Thymus (tissue), 11 donors: ENCODE measurements at regions not wholly inside any gene's neighbourhood (a gene's known extent, or its start where the extent isn't known, plus 50 kb on each side); places are given as distances from the start of the nearest gene placed in this dataset.
"Not testable (repeated sequence)": the region's sequence is repeated elsewhere in the genome, so short reads cannot be mapped to it uniquely, and the experiment has no call there.

ENCODE experiments used
- DNase-seq, 9 donors: peaks; one replicate each; pipeline ENCODE4 v3.0.0-alpha.2; 2013; ENCODE audit warnings: low spot score in 9 of 9, low read depth in 6 of 9, missing footprints in 1 of 9
- H3K27ac ChIP-seq, 2 donors: one replicate each; pipeline ENCODE4 v1.5.1; 2013; ENCODE audit warnings: control low read depth in 1 of 2, low read depth in 1 of 2, low read length in 1 of 2, mild to moderate bottlenecking in 1 of 2, moderate library complexity in 1 of 2
- H3K27me3 ChIP-seq, 2 donors: one replicate each; pipeline ENCODE4 v1.5.1; 2013; ENCODE audit warnings: low read length in 1 of 2; ENCODE audit not compliant: control insufficient read depth in 2 of 2, insufficient read depth in 1 of 2
- H3K36me3 ChIP-seq, 2 donors: one replicate each; pipeline ENCODE4 v1.5.1; 2013; ENCODE audit warnings: low read length in 1 of 2, mild to moderate bottlenecking in 1 of 2, moderate library complexity in 1 of 2; ENCODE audit not compliant: control insufficient read depth in 2 of 2, insufficient read depth in 2 of 2
- H3K4me1 ChIP-seq, 2 donors: one replicate each; pipeline ENCODE4 v1.5.1; 2013; ENCODE audit warnings: low read length in 2 of 2; ENCODE audit not compliant: control insufficient read depth in 2 of 2, insufficient read depth in 2 of 2
- H3K4me3 ChIP-seq, 2 donors: one replicate each; pipeline ENCODE4 v1.5.1; 2013; ENCODE audit warnings: low read length in 2 of 2, control low read depth in 1 of 2, mild to moderate bottlenecking in 1 of 2
- H3K9me3 ChIP-seq, 2 donors: one replicate each; pipeline ENCODE4 v1.5.1; 2013; ENCODE audit warnings: low read length in 1 of 2, mild to moderate bottlenecking in 1 of 2; ENCODE audit not compliant: control insufficient read depth in 2 of 2, insufficient read depth in 1 of 2
- WGBS: extraction: QIAGEN DNeasy Blood & Tissue Kit; methylation state at CpG from one replicate; pipeline ENCODE4 v1.1.7; 2013; 5-methylcytosine and 5-hydroxymethylcytosine counted together
- donor health status: healthy.

DNA sequence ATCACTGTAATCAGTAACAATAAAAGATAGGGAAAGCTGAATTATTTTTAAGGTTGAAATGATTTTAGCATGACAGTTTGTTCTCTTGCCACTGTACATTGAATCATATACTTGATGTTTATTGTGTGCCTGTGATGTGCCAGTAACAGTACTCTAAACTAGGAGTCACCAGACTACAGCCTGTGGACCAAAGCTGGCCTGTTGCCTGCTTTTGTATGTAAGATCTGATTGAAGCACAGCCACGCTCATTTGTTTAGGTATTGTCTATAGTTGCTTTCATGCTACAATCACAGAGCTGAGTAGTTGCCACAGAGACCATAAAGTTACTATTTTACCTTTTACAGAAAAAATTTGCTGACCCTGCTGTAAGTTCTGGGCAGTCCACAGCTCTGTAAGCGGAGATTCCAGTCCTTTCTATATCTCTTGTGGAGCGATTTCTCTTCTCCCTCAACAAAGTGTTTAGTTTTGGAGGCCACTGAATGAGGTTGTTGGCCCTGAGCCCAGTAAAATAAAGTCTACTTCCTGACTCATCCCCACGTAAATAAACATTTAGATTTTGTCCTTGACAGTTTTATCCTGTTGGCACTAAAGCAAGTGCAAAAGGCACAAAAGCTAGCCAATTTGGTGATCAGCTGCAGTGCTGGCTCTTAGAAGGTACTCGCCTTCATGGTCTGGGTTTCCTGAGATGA is 173.7 kb upstream of the VKORC1L1 start:
- not testable (repeated sequence) for H3K4me3 ChIP-seq, H3K4me1 ChIP-seq, H3K9me3 ChIP-seq, H3K27me3 ChIP-seq, H3K27ac ChIP-seq, H3K36me3 ChIP-seq, DNase-seq
- 81% methylated on average over 1 of the region's 5 CpGs for WGBS

DNA sequence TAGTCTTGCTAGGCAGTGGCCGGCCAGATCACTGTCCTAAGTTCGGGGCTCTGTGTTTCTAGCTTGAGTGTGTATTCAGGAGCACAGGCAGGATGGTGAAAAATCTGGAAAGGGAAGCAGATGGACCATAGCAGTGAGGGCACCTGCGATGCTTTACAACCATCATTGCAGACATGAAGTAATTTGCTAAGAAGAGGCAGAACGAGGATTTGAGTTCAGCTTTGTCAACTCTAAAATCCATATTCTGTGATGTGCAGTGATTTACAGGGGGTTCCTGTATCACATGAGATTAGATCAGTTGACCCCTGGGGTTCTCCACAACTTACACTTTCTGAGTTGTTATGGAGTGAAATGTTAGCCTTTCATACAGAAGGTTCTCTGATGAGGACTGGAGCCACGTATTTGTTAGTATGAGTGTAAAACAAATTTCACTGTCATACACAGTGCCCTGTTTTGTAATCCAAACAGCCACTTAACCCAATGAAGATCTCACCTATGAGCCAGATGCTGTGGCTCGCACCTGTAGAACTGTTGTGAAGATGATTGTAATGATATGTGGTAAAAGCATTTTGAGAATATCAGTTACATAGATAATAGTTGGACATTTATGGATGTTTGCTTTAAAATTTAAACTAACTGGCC is 173.0 kb upstream of the VKORC1L1 start:
- not testable (repeated sequence) for DNase-seq, H3K27ac ChIP-seq, H3K9me3 ChIP-seq, H3K36me3 ChIP-seq, H3K27me3 ChIP-seq, H3K4me3 ChIP-seq, H3K4me1 ChIP-seq
- 97% methylated on average over 4 of the region's 6 CpGs for WGBS

GRCh38 chr7:65719123-65719798 is 153.6 kb upstream of the VKORC1L1 start:
- not testable (repeated sequence) for DNase-seq, H3K4me3 ChIP-seq, H3K27ac ChIP-seq, H3K27me3 ChIP-seq, H3K4me1 ChIP-seq, H3K36me3 ChIP-seq, H3K9me3 ChIP-seq
- WGBS = 99% methylated on average over 4 of the region's 4 CpGs

DNA sequence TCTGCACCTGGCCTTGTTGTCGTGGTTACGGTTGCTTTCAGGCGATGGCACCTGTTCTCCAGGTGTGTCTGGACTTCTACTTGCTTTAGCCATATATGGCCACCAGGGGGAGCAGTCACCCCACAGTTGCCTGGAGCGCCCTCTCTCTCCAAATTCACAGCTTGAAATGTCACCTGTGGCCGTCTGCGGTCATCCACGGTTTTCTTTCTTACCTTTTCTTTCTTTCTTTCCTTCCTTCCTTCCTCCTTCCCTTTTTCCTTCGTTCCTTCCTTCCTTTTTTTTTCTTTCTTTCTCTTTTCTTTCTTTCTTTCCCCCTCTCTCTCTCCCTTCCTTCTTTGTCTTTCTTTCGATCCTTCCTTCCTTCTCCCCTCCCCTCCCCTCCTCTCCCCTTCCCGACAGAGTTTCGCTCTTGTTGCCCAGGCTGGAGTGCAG is 150.5 kb upstream of the VKORC1L1 start:
- no peaks in the 10 kb centered on the region for H3K4me1 ChIP-seq
- peaks cover 3 to 10% of the 10 kb centered on the region in 2 donors for H3K36me3 ChIP-seq
- no peaks in the 10 kb centered on the region for H3K9me3 ChIP-seq
- no peak overlapping the region for H3K27ac ChIP-seq
- H3K4me3 ChIP-seq = no peak overlapping the region
- no peaks in the 10 kb centered on the region for H3K27me3 ChIP-seq
- 28% methylated on average over 11 of the region's 11 CpGs for WGBS
- DNase-seq = peak; percentile 29 to 74 (median 51)

GRCh38 chr7:65727182-65727581 is 145.7 kb upstream of the VKORC1L1 start:
- 95% methylated on average over 4 of the region's 4 CpGs for WGBS
- DNase-seq, H3K4me3 ChIP-seq, H3K36me3 ChIP-seq, H3K27me3 ChIP-seq, H3K4me1 ChIP-seq, H3K27ac ChIP-seq, H3K9me3 ChIP-seq: not testable (repeated sequence)

- no peak overlapping the region for H3K27ac ChIP-seq
- peaks cover 3 to 6% of the 10 kb centered on the region in 2 donors for H3K36me3 ChIP-seq
- 68% methylated on average over 7 of the region's 7 CpGs for WGBS
Observed at GRCh38 chr7:65731129-65731528, 141.7 kb upstream of the VKORC1L1 start.

DNA sequence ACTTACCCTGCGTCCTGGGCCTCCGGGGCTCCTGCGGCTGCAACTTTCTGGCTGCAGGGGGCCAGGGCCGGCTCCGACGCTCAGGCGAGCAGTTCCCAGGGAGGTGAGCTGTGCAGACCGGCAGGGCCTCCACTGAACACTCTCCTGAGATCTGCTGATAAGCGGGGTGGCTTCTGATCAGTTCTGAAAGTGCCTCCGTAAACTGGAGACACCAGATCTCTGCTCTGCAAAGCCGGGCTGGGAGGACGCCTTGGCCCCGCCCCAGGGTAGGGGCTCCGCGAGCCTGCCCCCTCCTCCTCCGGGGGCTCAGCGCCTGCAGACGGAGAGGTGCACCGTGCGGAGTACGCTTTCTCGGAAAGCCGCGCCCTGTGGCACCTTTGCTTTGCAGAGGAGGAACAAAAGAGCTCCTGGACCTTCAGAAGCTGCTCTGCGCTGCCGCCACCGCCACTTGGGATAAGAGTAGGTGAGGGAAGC is 141.3 kb upstream of the VKORC1L1 start:
- peak in 5 of 9 donors; percentile 3 to 59 (median 23) for DNase-seq
- Histone ChIP-seq H3K4me1 (peaks cover 0 to 11% of the 10 kb centered on the region in 2 donors), H3K27ac (no peak overlapping the region), H3K4me3 (peak overlapping the region; percentile 36 to 38), H3K36me3 (peaks cover 1 to 3% of the 10 kb centered on the region in 2 donors), H3K9me3 (no peaks in the 10 kb centered on the region), H3K27me3 (no peaks in the 10 kb centered on the region)
- 12% methylated on average over 27 of the region's 27 CpGs for WGBS

More at GRCh38 chr7:65731129-65731528, 141.7 kb upstream of the VKORC1L1 start:
- Histone ChIP-seq H3K9me3 (no peaks in the 10 kb centered on the region), H3K4me3 (peak overlapping the region; percentile 36 to 38), H3K4me1 (peaks cover 0 to 11% of the 10 kb centered on the region in 2 donors), H3K27me3 (no peaks in the 10 kb centered on the region)
- no peak for DNase-seq

- Histone ChIP-seq H3K4me3 (no peak overlapping the region), H3K36me3 (peaks cover 0 to 6% of the 10 kb centered on the region in 2 donors), H3K27me3 (no peaks in the 10 kb centered on the region), H3K4me1 (no peaks in the 10 kb centered on the region), H3K9me3 (no peaks in the 10 kb centered on the region), H3K27ac (no peak overlapping the region)
- DNase-seq = no peak
- WGBS = 95% methylated on average over 2 of the region's 2 CpGs
Observed at GRCh38 chr7:65744406-65744805, 128.5 kb upstream of the VKORC1L1 start.

DNA sequence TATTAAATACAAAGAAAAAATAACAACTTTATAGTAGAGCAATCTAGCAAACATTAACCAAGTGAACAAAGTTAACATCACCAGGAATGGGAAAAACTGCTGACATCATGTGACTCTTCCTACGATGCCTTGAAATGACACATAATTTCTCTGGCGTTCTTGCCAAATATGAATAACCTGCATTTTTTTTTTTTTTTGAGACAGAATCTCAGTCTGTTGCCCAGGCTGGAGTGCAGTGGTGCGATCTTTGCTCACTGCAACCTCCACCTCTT is 126.5 kb upstream of the VKORC1L1 start:
- Histone ChIP-seq H3K4me1 (peaks cover 2 to 4% of the 10 kb centered on the region in 2 donors), H3K4me3 (no peak overlapping the region), H3K27ac (no peak overlapping the region), H3K36me3 (no peaks in the 10 kb centered on the region), H3K9me3 (no peaks in the 10 kb centered on the region), H3K27me3 (no peaks in the 10 kb centered on the region)
- DNase-seq = no peak
- WGBS = 91% methylated on average over 3 of the region's 3 CpGs
